ENCODE measurements at regions not wholly inside any gene's neighbourhood (a gene's known extent, or its start where the extent isn't known, plus 50 kb on each side); places are given as distances from the start of the nearest gene placed in this dataset.

DNA sequence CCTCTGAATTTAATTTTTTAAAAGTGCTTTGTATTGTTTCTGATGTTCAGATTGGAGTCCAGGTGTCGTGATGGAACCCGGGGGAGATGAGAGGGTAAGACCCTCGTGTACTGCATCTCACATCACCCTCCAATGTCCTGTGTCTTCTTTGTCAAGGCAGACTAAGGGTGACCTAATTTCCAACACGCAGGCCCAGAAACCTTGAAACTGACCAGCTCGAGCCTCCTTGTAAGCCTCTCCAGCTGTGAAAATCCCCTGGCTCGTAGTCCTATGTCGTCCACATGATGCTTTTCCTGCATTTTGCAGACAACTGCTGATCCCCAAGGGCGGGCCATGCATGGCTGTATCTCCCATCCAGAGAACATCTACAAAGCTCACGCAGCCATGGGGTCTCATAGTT lies 220.2 kb downstream of the ARHGAP12 start:
- TF ChIP-seq, protein P1, sequence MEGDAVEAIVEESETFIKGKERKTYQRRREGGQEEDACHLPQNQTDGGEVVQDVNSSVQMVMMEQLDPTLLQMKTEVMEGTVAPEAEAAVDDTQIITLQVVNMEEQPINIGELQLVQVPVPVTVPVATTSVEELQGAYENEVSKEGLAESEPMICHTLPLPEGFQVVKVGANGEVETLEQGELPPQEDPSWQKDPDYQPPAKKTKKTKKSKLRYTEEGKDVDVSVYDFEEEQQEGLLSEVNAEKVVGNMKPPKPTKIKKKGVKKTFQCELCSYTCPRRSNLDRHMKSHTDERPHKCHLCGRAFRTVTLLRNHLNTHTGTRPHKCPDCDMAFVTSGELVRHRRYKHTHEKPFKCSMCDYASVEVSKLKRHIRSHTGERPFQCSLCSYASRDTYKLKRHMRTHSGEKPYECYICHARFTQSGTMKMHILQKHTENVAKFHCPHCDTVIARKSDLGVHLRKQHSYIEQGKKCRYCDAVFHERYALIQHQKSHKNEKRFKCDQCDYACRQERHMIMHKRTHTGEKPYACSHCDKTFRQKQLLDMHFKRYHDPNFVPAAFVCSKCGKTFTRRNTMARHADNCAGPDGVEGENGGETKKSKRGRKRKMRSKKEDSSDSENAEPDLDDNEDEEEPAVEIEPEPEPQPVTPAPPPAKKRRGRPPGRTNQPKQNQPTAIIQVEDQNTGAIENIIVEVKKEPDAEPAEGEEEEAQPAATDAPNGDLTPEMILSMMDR (IDR thresholded peaks at IDR 0.05; ENCODE audit: poor library complexity): no peak
- TF ChIP-seq EZH2 (IDR thresholded peaks at IDR 0.05; ENCODE audit: borderline replicate concordance): no peak
- no peak for TF ChIP-seq EZH2phosphoT487 (IDR thresholded peaks at IDR 0.05; ENCODE audit: low read depth, severe bottlenecking, unreplicated experiment)

Data from hepatocyte (in vitro differentiated cells).